Nephron progenitor cell (in vitro differentiated cells): ENCODE measurements at regions not wholly inside any gene's neighbourhood (a gene's known extent, or its start where the extent isn't known, plus 50 kb on each side); places are given as distances from the start of the nearest gene placed in this dataset.
"Not testable (repeated sequence)": the region's sequence is repeated elsewhere in the genome, so short reads cannot be mapped to it uniquely, and the experiment has no call there.

Experiments
- DNase-seq: peaks from one replicate; pipeline ENCODE4 v3.0.0; 2021
- H3K27ac Mint-ChIP-seq: 2 replicates; pipeline ENCODE4 v1.8.0; 2021; ENCODE audit warnings: mild to moderate bottlenecking, moderate library complexity, mixed read lengths
- H3K27me3 Mint-ChIP-seq: 2 replicates; pipeline ENCODE4 v1.8.0; 2021; ENCODE audit warnings: mild to moderate bottlenecking, low read depth, mixed read lengths; ENCODE audit not compliant: poor library complexity
- H3K36me3 Mint-ChIP-seq: 2 replicates; pipeline ENCODE4 v1.8.0; 2021; ENCODE audit warnings: low read depth, mixed read lengths
- H3K4me1 Mint-ChIP-seq: 2 replicates; pipeline ENCODE4 v1.8.0; 2021; ENCODE audit warnings: mixed read lengths
- H3K4me3 Mint-ChIP-seq: 2 replicates; pipeline ENCODE4 v1.8.0; 2021; ENCODE audit warnings: mild to moderate bottlenecking, moderate library complexity, mixed read lengths
- H3K9me3 Mint-ChIP-seq: 2 replicates; pipeline ENCODE4 v1.8.0; 2021; ENCODE audit warnings: mild to moderate bottlenecking, moderate library complexity, mixed read lengths
- CTCF ChIP-seq: fragments of 200-600 bp; sonication (generic); IDR thresholded peaks from 2 replicates; pipeline ENCODE4 v1.5.0; 2021; ENCODE audit warnings: antibody characterized with exemption

- Mint-ChIP-seq H3K4me3 (no peak overlapping the region), H3K36me3 (peaks cover 23% of the 10 kb centered on the region), H3K9me3 (no peaks in the 10 kb centered on the region), H3K4me1 (no peaks in the 10 kb centered on the region), H3K27ac (no peak overlapping the region), H3K27me3 (peaks cover 6% of the 10 kb centered on the region)
- no peak for TF ChIP-seq CTCF
- DNase-seq: no peak
Measured at GRCh38 chr2:117613101-117613500, 201.4 kb upstream of the DDX18 start.

- Mint-ChIP-seq H3K36me3 (peaks cover 24% of the 10 kb centered on the region), H3K4me3 (no peak overlapping the region), H3K4me1 (no peaks in the 10 kb centered on the region), H3K27ac (no peak overlapping the region), H3K27me3 (peaks cover 6% of the 10 kb centered on the region), H3K9me3 (no peaks in the 10 kb centered on the region)
- TF ChIP-seq CTCF: no peak
- DNase-seq: no peak
Measured at GRCh38 chr2:117614296-117614695, 200.2 kb upstream of the DDX18 start.

GRCh38 chr2:117614823-117615534 is 199.5 kb upstream of the DDX18 start:
- Mint-ChIP-seq H3K4me1 (no peaks in the 10 kb centered on the region), H3K36me3 (peaks cover 30% of the 10 kb centered on the region), H3K9me3 (no peaks in the 10 kb centered on the region), H3K27ac (no peak overlapping the region), H3K27me3 (peaks cover 6% of the 10 kb centered on the region), H3K4me3 (no peak overlapping the region)
- no peak for TF ChIP-seq CTCF
- no peak for DNase-seq

- H3K36me3 Mint-ChIP-seq: peaks cover 34% of the 10 kb centered on the region
- H3K9me3 Mint-ChIP-seq: peaks cover 6% of the 10 kb centered on the region
- DNase-seq: no peak
- H3K27me3 Mint-ChIP-seq: peaks cover 6% of the 10 kb centered on the region
- no peak for TF ChIP-seq CTCF
- H3K27ac Mint-ChIP-seq: no peak overlapping the region
- no peak overlapping the region for H3K4me3 Mint-ChIP-seq
- H3K4me1 Mint-ChIP-seq: peaks cover 20% of the 10 kb centered on the region
Measured at GRCh38 chr2:117618607-117619006, 195.9 kb upstream of the DDX18 start.

- Mint-ChIP-seq H3K27me3 (peaks cover 3% of the 10 kb centered on the region), H3K4me3 (peak overlapping the region; percentile 91), H3K9me3 (peaks cover 17% of the 10 kb centered on the region), H3K36me3 (peaks cover 27% of the 10 kb centered on the region), H3K4me1 (peaks cover 20% of the 10 kb centered on the region), H3K27ac (no peak overlapping the region)
- TF ChIP-seq CTCF: no peak
- no peak for DNase-seq
Measured at GRCh38 chr2:117621326-117621725, 193.2 kb upstream of the DDX18 start.

GRCh38 chr2:117623175-117623574 is 191.3 kb upstream of the DDX18 start:
- Mint-ChIP-seq H3K4me1 (peaks cover 20% of the 10 kb centered on the region), H3K27ac (peak overlapping the region; percentile 98), H3K4me3 (peak overlapping the region; percentile 91), H3K9me3 (peaks cover 21% of the 10 kb centered on the region), H3K36me3 (peaks cover 23% of the 10 kb centered on the region)
- H3K27me3 Mint-ChIP-seq, DNase-seq: not testable (repeated sequence)
